ENCODE measurements at regions not wholly inside any gene's neighbourhood (a gene's known extent, or its start where the extent isn't known, plus 50 kb on each side); places are given as distances from the start of the nearest gene placed in this dataset.

DNA sequence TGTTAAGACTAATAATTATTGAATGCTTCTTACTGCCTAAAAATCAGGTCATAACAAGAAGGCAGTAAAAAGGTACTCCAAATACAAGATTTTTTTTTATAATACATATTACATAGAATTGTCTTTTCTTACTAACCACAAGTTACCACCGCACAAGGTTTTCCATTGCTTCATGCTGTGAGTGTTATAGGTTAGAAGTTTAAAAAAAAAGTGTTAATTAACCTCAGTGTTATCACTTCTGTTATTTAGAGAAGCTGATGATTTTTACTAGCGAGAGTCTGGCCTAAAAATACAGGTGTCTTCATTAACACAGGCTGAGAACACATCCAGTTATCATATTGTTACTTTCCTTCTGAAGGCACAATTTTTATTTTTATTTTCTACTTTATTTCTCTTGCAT is 1281.9 kb upstream of the CELF2 start:
- TF ChIP-seq, protein P1, sequence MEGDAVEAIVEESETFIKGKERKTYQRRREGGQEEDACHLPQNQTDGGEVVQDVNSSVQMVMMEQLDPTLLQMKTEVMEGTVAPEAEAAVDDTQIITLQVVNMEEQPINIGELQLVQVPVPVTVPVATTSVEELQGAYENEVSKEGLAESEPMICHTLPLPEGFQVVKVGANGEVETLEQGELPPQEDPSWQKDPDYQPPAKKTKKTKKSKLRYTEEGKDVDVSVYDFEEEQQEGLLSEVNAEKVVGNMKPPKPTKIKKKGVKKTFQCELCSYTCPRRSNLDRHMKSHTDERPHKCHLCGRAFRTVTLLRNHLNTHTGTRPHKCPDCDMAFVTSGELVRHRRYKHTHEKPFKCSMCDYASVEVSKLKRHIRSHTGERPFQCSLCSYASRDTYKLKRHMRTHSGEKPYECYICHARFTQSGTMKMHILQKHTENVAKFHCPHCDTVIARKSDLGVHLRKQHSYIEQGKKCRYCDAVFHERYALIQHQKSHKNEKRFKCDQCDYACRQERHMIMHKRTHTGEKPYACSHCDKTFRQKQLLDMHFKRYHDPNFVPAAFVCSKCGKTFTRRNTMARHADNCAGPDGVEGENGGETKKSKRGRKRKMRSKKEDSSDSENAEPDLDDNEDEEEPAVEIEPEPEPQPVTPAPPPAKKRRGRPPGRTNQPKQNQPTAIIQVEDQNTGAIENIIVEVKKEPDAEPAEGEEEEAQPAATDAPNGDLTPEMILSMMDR (IDR thresholded peaks at IDR 0.05): no peak
- TF ChIP-seq EZH2phosphoT487 (IDR thresholded peaks at IDR 0.05): no peak

All from neural progenitor cell (in vitro differentiated cells).